ENCODE measurements at regions not wholly inside any gene's neighbourhood (a gene's known extent, or its start where the extent isn't known, plus 50 kb on each side); places are given as distances from the start of the nearest gene placed in this dataset.
"Not testable (repeated sequence)": the region's sequence is repeated elsewhere in the genome, so short reads cannot be mapped to it uniquely, and the experiment has no call there.

DNA sequence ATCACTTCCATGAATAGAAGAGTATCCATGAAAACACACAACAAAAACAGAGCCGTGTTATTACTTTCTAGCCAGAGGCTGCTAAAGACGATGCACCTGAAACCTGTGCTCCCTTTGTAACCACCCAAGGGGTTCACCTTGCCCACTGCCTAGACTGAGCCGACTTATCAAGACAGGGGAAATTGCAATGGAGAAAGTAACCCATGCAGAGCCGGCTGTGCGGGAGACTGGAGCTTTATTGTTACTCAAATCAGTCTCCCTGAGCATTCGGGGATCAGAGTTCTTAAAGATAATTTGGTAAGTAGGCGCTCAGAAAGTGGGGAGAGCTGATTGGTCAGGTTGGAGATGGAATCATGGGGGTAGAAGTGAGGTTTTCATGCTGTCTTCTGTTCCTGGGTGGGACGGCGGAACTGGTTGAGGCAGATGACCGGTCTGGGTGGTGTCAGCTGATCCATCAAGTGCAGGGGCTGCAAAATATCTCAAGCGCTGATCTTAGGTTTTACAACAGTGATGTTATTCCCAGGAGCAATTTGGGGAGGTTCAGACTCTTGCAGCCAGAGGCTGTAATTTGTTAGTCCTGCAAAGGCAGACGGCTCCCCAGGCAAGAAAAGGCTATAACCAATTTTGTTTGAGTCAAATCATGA is 366.6 kb downstream of the PREX1 start:
- DNase-seq = no peak

DNA sequence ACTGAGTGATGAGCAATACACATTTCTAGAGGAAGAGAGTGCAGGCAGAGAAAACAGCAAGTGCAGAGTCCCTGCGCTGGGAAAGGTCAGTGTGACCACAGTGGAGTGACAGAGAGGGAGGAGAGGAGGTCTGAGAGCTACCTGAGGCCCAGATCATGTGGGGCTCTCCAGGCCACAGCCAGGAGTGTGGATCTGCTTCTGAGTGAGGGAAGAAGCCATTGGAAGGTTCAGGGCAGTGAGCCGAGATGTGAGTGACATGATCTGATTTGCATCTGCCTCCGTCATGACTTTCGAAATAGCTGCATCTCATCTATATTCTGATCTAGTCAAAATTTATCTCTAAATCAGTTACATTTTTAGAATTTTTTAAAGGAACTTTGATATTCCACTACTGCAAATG is 367.1 kb downstream of the PREX1 start:
- no peak for DNase-seq

- DNase-seq = no peak
Observed at GRCh38 chr20:48459722-48460395, 367.9 kb downstream of the PREX1 start.

- DNase-seq = no peak
Observed at GRCh38 chr20:48458601-48459385, 369.0 kb downstream of the PREX1 start.

DNA sequence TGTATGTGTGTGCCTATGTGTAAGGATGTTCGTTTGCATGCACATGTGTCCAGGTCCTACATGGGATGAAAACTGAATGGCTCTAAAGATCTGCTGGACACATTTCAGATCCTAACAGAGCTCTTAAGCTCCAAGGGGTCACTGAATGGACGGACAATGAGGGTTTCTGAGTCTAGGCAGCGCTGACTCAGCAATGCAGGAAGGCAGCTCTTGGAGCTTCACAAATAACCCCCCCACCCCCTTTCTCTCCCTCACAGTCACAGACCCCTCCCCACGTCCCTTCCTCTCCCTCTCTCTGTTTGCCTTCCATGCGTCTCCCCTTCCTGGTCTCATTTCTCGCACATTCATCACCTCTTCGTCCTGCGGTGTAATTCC is 369.8 kb downstream of the PREX1 start:
- DNase-seq = no peak

GRCh38 chr20:48457193-48458002 is 370.4 kb downstream of the PREX1 start:
- no peak for DNase-seq

DNA sequence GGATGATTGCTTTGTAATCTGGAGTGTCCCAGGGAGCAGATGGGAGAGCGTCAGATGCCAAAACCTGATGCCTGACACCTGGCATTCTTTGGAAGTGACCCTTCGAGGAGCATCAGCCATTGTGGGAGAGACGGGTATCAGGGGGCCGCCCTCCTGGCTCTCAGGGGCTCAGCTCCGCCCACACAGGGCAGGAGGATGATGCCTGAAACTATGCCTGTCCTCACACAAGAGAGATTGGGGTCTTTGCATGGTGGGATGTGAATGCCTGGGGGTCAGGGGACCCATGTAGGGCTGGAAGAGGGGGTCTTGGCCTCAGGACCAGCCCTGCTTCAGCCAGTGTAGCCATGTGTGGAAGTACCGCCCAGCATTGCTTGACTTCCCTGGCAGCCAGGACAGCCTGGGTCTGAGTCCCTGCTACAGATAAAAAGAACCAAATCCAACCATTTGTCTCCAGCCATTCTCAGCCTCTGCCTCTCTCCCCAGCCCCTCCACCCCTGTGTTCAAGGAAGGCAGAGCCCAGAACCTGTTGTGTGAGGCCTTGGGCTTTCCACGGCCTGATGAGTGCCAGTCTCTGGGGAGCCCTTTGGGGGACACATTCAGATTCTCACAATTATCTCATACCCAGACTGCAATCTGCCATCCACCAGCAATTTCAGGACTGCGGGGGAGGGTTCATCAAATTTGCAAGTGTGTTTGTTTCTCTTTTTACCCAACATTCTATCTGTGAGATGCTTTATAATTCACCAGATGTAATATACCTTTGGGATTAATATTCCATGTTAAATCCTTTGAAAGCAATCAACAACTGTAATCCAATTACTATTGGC is 371.2 kb downstream of the PREX1 start:
- no peak for DNase-seq

DNA sequence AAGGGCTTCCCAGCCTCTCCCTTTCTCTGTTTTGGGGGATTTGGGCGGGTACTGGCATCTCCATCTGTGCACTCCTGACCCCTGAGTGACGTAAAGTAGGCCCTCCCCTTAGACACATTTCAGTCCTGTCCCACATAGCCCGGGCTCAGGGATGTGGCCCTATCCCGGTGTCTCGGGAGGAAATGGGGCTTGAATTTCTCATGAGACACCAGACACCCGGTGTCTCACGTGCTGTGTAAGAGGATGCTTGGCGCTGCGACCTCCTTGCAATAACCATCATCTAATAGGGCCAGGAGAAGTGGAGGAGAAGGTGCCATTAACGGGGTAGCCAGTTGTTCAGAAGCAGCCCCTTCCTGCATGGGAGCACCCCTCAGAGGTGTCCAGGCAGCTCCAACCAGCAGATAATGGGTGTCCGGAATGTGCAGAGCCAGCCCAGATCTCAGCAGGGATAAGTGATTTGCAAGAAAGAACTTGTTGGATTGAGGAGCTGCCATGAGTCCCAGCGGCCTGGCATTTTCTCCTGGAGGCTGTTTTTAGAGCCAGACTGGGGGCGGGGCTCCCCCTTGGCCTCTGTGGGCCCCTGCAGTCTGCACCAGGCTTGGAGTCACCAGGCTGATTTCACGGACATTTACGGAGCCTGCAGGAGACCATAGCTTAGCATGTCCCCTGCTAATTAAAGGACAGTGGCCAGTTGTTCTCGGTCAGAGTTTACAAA is 372.0 kb downstream of the PREX1 start:
- no peak for DNase-seq

DNA sequence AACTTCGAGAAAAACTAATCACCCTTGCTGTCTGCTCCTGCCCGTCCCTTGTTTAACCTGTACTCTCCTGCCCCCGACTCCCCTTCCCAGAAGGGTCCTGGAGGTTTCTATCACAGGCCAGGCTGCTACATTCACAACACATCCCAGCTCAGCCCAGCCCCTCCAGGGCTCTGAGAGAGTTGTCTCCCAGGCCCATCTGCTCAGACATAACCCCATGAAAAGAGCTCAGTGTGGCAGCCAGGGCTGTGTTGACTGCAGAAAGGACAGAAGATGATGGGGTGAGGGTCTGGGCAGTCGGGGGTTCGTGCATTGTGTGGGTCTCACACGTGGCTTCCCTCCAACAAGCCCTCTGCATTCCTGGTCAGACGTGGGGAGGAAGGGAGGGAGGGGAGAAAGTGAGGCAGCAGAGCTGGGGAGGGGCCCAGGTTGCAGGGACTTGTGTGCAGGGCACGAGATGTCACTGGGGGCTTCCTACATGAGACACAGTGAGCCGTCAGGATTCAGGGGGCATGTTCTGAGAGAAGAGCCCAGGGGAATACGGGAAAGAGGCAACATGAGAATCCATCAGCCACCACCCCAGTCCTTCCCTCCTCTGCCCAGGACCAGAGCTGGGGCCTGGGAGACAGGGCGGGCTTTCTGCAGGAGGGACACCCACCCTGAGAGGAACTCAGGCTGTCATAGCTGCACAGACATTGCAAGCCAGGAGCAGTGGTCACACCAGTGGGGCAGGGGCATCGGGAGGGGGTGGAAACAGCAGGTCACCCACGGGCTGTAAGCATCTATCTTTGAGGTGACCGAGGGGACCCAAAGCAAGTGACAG is 372.9 kb downstream of the PREX1 start:
- no peak for DNase-seq

DNA sequence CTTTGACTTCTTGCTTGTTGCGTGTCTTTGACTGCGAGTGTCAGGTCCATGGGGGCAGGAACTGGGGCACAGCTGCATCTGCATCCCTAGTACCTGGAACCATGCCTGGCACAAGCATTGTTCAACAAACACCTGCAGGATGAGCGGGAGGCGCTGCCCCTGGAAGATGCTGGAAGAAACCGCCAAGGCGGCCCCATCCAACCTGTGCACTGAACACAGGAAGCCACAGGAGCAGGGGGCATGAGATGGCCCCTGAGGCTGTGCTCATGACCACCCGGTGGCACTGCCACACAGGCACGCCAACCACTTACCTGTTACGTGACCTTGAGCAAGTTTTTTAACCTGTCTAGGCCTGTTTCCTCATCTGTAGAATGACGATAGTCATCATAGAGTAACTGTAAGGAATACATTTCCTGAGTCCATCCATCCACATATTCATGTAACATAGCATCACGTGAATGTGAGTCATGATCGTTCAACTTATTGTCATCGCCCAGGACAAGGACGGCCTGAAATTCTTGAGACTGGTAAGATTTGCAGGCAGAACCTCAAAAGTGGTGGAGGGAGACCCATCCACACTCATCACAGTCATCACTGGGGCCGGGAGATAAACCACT is 374.2 kb downstream of the PREX1 start:
- no peak for DNase-seq

GRCh38 chr20:48451401-48451800 is 376.4 kb downstream of the PREX1 start:
- DNase-seq = no peak

DNA sequence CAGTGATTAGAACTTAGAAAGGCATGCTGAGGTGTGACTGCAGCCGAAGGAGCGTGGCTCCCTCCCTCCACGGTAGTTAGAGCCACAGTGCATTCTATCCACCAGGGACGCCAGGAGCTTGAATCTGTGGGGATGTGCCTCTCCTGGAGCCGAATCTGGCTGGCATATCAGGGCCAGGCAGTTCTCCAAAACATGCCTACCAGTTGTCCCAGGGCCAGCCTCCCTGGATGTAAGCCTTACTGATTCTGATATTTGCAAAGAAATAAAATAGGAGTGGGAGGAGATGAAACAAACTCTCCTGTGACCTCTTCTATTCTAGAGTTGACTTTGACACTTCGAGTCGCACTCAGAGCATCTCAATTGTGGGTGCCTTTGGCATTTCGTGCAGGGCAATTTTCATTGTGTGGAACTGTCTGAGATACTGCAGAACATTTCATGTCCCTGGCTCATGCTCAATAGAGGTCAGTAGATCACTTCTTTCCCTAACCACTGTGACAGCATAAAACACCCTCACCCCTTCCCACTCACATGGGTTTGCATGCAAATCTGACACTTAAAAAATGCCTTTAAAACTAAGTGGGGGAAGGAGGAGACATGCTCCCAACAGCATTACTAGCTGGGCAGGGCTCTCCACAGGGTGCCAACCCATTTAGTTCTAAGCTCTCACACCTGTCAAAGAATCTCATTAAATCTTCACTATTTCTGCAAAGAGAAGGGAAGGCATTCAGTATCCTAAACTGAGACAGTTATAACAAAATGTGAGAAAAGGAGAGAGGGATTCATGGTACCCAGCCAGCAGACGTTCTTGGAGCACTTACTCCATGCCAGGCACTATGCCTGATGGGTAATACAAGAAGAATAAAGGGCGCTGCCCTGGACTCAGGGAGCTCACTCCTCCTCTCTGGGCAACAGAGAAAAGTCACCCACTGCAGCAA is 378.9 kb downstream of the PREX1 start:
- no peak for DNase-seq

DNA sequence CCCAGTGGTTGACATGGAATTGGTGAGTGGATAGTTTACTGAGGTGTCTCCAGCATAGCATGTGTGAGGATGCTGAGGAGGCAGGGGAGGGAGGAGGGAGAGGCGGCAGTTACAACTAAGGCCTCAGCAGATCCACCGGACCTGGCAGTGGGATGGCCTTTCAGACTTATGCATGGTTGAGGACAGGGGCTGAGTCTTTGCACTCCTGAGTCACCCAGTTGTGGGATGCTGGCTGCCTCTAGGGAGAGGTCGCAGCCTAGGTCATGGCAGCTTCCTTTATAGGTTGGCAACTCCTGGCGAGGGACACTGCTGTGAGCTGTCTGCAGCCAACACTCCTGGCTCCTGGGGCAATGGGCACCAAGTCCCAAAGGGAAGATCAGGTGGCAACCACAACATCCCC is 380.3 kb downstream of the PREX1 start:
- DNase-seq = no peak

- DNase-seq = no peak
Observed at GRCh38 chr20:48445827-48446226, 382.0 kb downstream of the PREX1 start.

GRCh38 chr20:48444249-48444648 is 383.6 kb downstream of the PREX1 start:
- DNase-seq = no peak

DNA sequence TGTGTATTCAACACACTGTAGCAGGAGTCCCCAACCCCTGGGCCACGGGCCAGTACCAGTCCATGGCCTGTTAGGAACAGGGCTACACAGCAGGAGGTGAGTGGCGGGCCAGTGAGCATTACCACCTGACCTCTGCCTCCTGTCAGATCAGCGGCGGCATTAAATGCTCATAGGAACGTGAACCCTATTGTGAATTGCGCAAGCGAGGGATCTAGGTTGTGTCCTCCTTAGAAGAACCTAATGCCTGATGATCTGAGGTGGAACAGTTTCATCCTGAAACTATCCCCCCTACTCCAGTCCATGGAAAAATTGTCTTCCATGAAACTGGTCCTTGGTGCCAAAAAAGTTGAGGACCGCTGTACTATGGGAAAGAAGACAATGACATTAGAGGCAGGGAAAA is 386.9 kb downstream of the PREX1 start:
- DNase-seq = no peak

DNA sequence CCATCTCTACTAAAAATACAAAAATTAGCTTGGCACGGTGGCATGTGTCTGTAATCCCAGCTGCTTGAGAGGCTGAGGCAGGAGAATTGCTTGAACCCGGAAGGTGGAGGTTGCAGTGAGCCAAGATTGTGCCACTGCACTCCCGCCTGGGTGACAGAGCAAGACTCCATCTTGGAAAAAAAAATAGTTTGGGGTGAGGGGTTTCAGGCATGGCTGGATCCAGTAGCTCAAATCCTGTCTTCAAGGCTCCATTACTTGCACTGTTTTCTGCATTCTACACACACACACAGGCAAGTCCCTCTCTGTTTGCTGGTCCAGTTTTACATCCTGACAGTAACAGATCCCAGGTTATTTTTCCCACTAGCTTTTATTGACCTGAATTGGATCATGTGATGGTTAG is 387.5 kb downstream of the PREX1 start:
- DNase-seq = not testable (repeated sequence)

GRCh38 chr20:48437146-48437545 is 390.7 kb downstream of the PREX1 start:
- no peak for DNase-seq

DNA sequence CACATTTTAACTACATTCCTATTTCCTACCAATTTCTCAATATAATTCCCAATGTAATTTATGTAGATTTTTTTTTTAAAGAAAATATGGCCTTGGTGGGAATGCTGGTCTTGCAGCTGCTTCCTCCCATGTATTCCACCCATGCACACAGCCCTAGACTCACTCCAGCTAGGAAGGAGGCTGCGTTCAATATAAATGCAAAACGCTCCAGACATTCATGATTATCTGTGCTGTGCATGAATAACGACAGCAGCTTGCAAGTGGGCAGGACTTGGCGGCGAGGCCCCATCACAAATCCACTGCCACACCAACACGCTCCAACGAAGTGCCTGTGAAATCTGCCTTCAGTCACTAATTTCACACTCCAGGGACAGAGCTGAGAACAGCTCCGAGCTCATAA is 391.2 kb downstream of the PREX1 start:
- not testable (repeated sequence) for DNase-seq

Measured in CD4-positive, alpha-beta T cell treated with Interferon alpha-2 for 1 hour (primary cell).